ENCODE measurements at regions not wholly inside any gene's neighbourhood (a gene's known extent, or its start where the extent isn't known, plus 50 kb on each side); places are given as distances from the start of the nearest gene placed in this dataset.

DNA sequence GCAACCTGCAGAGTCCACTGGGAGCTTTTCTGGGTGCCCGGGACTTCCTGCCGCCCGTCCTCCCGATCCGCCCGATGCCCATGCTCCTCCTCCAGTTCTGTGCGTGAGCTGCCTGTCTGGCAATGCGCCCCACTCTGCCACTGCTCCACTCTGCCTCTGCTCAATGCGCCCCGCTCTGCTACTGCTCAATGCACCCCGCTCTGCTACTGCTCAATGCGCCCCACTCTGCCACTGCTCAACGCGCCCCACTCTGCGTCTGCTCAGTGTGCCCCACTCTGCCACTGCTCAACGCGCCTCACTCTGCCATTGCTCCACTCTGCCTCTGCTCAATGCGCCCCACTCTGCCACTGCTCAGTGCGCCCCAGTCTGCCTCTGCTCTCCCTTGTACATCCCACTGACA is 436.0 kb downstream of the NR2F1-AS1 start:
- TF ChIP-seq CTCF (IDR thresholded peaks at IDR 0.05): no peak
- no peak for TF ChIP-seq POLR2A (IDR thresholded peaks at IDR 0.05)
